ENCODE measurements at regions not wholly inside any gene's neighbourhood (a gene's known extent, or its start where the extent isn't known, plus 50 kb on each side); places are given as distances from the start of the nearest gene placed in this dataset.

DNA sequence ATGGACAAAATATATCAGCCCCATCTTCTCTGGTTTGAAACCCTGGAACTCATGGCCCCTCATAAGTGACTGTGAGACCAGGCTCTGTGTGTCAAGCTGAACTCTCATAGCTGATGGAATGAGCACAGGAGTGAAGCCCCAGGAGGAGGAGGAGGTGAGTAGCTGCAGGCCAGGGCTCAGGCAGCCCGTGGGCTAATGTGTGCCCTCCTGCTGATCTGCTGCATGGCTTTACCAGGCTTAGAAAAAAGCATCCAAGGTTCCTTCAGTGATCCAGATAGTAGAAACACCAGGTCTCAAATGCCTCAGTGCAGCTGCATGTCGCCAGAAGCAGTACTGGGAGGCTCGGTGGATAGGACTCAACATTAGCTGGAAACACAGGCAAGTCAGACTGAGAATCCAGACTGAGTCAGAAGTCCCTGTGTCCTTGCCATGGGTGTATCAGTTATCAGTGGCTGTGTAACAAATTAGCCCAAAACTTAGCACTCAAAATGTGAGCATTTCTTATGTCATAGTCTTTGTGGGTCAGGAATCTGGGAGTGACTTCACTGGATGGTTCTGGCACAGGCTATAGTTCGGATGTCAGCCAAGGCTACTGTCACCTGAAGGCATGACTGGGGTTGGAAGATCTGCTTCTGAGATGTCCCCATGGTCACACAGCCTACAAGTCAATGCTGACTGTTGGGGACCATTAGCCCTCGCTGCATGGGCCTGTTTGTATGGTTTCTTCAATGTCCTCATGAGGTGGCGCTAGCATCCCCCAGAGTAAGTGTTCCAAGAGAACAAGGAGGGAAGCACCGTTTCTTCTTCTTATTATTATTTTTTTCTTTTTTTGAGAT is 255.4 kb upstream of the IRF2BP2 start:
- Histone ChIP-seq H3K9me3 (ENCODE audit: control insufficient read depth, insufficient read depth, low read length) (no peaks in the 10 kb centered on the region), H3K9ac (ENCODE audit: low read depth, low read length) (no peak overlapping the region), H3K4me3 (ENCODE audit: low read depth, low read length) (no peak overlapping the region), H3K36me3 (ENCODE audit: control insufficient read depth, insufficient read depth, low read length) (no peaks in the 10 kb centered on the region), H3K4me1 (ENCODE audit: control insufficient read depth, insufficient read depth, low read length) (no peaks in the 10 kb centered on the region), H3K27me3 (ENCODE audit: control insufficient read depth, insufficient read depth, low read length) (no peaks in the 10 kb centered on the region)

GRCh38 chr1:234864116-234864515 is 254.1 kb upstream of the IRF2BP2 start:
- no peaks in the 10 kb centered on the region for H3K9me3 ChIP-seq (ENCODE audit: control insufficient read depth, insufficient read depth, low read length)
- no peak overlapping the region for H3K4me3 ChIP-seq (ENCODE audit: low read depth, low read length)
- no peaks in the 10 kb centered on the region for H3K4me1 ChIP-seq (ENCODE audit: control insufficient read depth, insufficient read depth, low read length)
- H3K9ac ChIP-seq (ENCODE audit: low read depth, low read length) = no peak overlapping the region
- H3K36me3 ChIP-seq (ENCODE audit: control insufficient read depth, insufficient read depth, low read length) = no peaks in the 10 kb centered on the region
- H3K27me3 ChIP-seq (ENCODE audit: control insufficient read depth, insufficient read depth, low read length) = no peaks in the 10 kb centered on the region

GRCh38 chr1:234863551-234863971 is 253.6 kb upstream of the IRF2BP2 start:
- no peak overlapping the region for H3K4me3 ChIP-seq (ENCODE audit: low read depth, low read length)
- no peaks in the 10 kb centered on the region for H3K36me3 ChIP-seq (ENCODE audit: control insufficient read depth, insufficient read depth, low read length)
- no peak overlapping the region for H3K9ac ChIP-seq (ENCODE audit: low read depth, low read length)
- H3K4me1 ChIP-seq (ENCODE audit: control insufficient read depth, insufficient read depth, low read length) = no peaks in the 10 kb centered on the region
- no peaks in the 10 kb centered on the region for H3K27me3 ChIP-seq (ENCODE audit: control insufficient read depth, insufficient read depth, low read length)
- no peaks in the 10 kb centered on the region for H3K9me3 ChIP-seq (ENCODE audit: control insufficient read depth, insufficient read depth, low read length)

- no peaks in the 10 kb centered on the region for H3K4me1 ChIP-seq (ENCODE audit: control insufficient read depth, insufficient read depth, low read length)
- no peaks in the 10 kb centered on the region for H3K9me3 ChIP-seq (ENCODE audit: control insufficient read depth, insufficient read depth, low read length)
- no peaks in the 10 kb centered on the region for H3K36me3 ChIP-seq (ENCODE audit: control insufficient read depth, insufficient read depth, low read length)
- no peak overlapping the region for H3K9ac ChIP-seq (ENCODE audit: low read depth, low read length)
- no peaks in the 10 kb centered on the region for H3K27me3 ChIP-seq (ENCODE audit: control insufficient read depth, insufficient read depth, low read length)
- no peak overlapping the region for H3K4me3 ChIP-seq (ENCODE audit: low read depth, low read length)
Observed at GRCh38 chr1:234862944-234863515, 253.1 kb upstream of the IRF2BP2 start.

GRCh38 chr1:234862360-234862943 is 252.5 kb upstream of the IRF2BP2 start:
- Histone ChIP-seq H3K27me3 (ENCODE audit: control insufficient read depth, insufficient read depth, low read length) (no peaks in the 10 kb centered on the region), H3K9me3 (ENCODE audit: control insufficient read depth, insufficient read depth, low read length) (no peaks in the 10 kb centered on the region), H3K4me3 (ENCODE audit: low read depth, low read length) (no peak overlapping the region), H3K36me3 (ENCODE audit: control insufficient read depth, insufficient read depth, low read length) (no peaks in the 10 kb centered on the region), H3K9ac (ENCODE audit: low read depth, low read length) (no peak overlapping the region), H3K4me1 (ENCODE audit: control insufficient read depth, insufficient read depth, low read length) (no peaks in the 10 kb centered on the region)

- Histone ChIP-seq H3K27me3 (ENCODE audit: control insufficient read depth, insufficient read depth, low read length) (no peaks in the 10 kb centered on the region), H3K9me3 (ENCODE audit: control insufficient read depth, insufficient read depth, low read length) (no peaks in the 10 kb centered on the region), H3K36me3 (ENCODE audit: control insufficient read depth, insufficient read depth, low read length) (no peaks in the 10 kb centered on the region), H3K4me3 (ENCODE audit: low read depth, low read length) (no peak overlapping the region), H3K4me1 (ENCODE audit: control insufficient read depth, insufficient read depth, low read length) (no peaks in the 10 kb centered on the region), H3K9ac (ENCODE audit: low read depth, low read length) (no peak overlapping the region)
Observed at GRCh38 chr1:234861761-234862160, 251.8 kb upstream of the IRF2BP2 start.

GRCh38 chr1:234861024-234861620 is 251.1 kb upstream of the IRF2BP2 start:
- Histone ChIP-seq H3K27me3 (ENCODE audit: control insufficient read depth, insufficient read depth, low read length) (no peaks in the 10 kb centered on the region), H3K9ac (ENCODE audit: low read depth, low read length) (no peak overlapping the region), H3K9me3 (ENCODE audit: control insufficient read depth, insufficient read depth, low read length) (no peaks in the 10 kb centered on the region), H3K4me1 (ENCODE audit: control insufficient read depth, insufficient read depth, low read length) (no peaks in the 10 kb centered on the region), H3K36me3 (ENCODE audit: control insufficient read depth, insufficient read depth, low read length) (no peaks in the 10 kb centered on the region), H3K4me3 (ENCODE audit: low read depth, low read length) (no peak overlapping the region)

DNA sequence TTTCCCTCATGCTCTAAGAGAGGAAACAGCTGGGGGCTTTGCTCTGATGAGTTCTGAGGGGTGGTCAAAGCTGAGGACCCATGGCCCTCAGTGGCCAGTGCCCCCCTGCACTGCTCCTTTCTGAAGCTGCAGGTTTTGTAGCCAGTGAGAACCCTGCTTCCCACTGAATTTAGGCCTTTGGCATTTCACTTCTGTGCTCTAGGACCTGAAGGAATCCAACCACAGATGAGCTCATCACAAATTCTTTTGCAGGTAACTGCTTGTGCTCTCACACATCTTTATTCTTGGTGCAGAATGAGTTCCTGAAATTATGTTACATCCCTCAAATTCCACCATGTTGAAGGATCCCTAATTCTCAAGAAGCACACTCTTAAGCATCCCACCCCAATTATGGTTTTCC is 248.7 kb upstream of the IRF2BP2 start:
- H3K27me3 ChIP-seq (ENCODE audit: control insufficient read depth, insufficient read depth, low read length) = no peaks in the 10 kb centered on the region
- H3K9me3 ChIP-seq (ENCODE audit: control insufficient read depth, insufficient read depth, low read length) = no peaks in the 10 kb centered on the region
- no peaks in the 10 kb centered on the region for H3K4me1 ChIP-seq (ENCODE audit: control insufficient read depth, insufficient read depth, low read length)
- no peak overlapping the region for H3K9ac ChIP-seq (ENCODE audit: low read depth, low read length)
- no peak overlapping the region for H3K4me3 ChIP-seq (ENCODE audit: low read depth, low read length)
- H3K36me3 ChIP-seq (ENCODE audit: control insufficient read depth, insufficient read depth, low read length) = no peaks in the 10 kb centered on the region

DNA sequence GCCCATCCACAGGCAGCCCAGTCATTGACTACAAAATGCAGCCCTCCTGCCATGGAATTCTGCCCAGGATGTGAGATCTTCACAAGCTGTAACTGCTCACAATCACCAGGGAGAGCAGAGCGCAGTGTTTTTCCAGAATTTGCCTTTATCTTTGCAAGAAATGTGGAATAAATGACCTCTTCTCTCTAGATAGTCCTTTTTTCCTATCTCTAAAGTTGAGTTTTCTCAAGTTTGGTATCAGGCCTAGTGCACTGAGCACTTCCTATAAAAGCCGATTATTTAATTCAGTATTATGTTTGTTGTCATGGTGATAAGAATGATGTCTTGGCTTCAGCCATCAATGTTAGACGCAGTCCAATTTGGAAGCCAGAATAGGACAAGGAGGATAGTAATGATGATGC is 246.9 kb upstream of the IRF2BP2 start:
- no peak overlapping the region for H3K4me3 ChIP-seq (ENCODE audit: low read depth, low read length)
- H3K36me3 ChIP-seq (ENCODE audit: control insufficient read depth, insufficient read depth, low read length) = no peaks in the 10 kb centered on the region
- H3K27me3 ChIP-seq (ENCODE audit: control insufficient read depth, insufficient read depth, low read length) = no peaks in the 10 kb centered on the region
- H3K4me1 ChIP-seq (ENCODE audit: control insufficient read depth, insufficient read depth, low read length) = no peaks in the 10 kb centered on the region
- H3K9ac ChIP-seq (ENCODE audit: low read depth, low read length) = no peak overlapping the region
- no peaks in the 10 kb centered on the region for H3K9me3 ChIP-seq (ENCODE audit: control insufficient read depth, insufficient read depth, low read length)

- Histone ChIP-seq H3K4me1 (ENCODE audit: control insufficient read depth, insufficient read depth, low read length) (no peaks in the 10 kb centered on the region), H3K4me3 (ENCODE audit: low read depth, low read length) (no peak overlapping the region), H3K36me3 (ENCODE audit: control insufficient read depth, insufficient read depth, low read length) (no peaks in the 10 kb centered on the region), H3K9ac (ENCODE audit: low read depth, low read length) (no peak overlapping the region), H3K9me3 (ENCODE audit: control insufficient read depth, insufficient read depth, low read length) (no peaks in the 10 kb centered on the region), H3K27me3 (ENCODE audit: control insufficient read depth, insufficient read depth, low read length) (no peaks in the 10 kb centered on the region)
Observed at GRCh38 chr1:234855851-234856250, 245.9 kb upstream of the IRF2BP2 start.

GRCh38 chr1:234854645-234855039 is 244.7 kb upstream of the IRF2BP2 start:
- Histone ChIP-seq H3K4me3 (ENCODE audit: low read depth, low read length) (no peak overlapping the region), H3K9ac (ENCODE audit: low read depth, low read length) (no peak overlapping the region), H3K9me3 (ENCODE audit: control insufficient read depth, insufficient read depth, low read length) (no peaks in the 10 kb centered on the region), H3K36me3 (ENCODE audit: control insufficient read depth, insufficient read depth, low read length) (no peaks in the 10 kb centered on the region), H3K27me3 (ENCODE audit: control insufficient read depth, insufficient read depth, low read length) (no peaks in the 10 kb centered on the region), H3K4me1 (ENCODE audit: control insufficient read depth, insufficient read depth, low read length) (no peaks in the 10 kb centered on the region)

All from iPS-15b (cell line).